MM.1S (cell line): ENCODE measurements at regions not wholly inside any gene's neighbourhood (a gene's known extent, or its start where the extent isn't known, plus 50 kb on each side); places are given as distances from the start of the nearest gene placed in this dataset.

Experiments
- DNase-seq: peaks from one replicate; pipeline ENCODE4 v3.0.0-alpha.2; 2015
- H2AFZ ChIP-seq: fragments of 300-600 bp; sonication (generic); 2 replicates; pipeline ENCODE4 v1.6.0; 2016; ENCODE audit warnings: antibody characterized with exemption, low read length
- H3F3A ChIP-seq: fragments of 300-600 bp; sonication (generic); 2 replicates; pipeline ENCODE4 v1.6.1; 2016; ENCODE audit warnings: mild to moderate bottlenecking, antibody characterized with exemption, low read length, moderate library complexity, mixed read lengths; ENCODE audit not compliant: insufficient read depth
- H3K27ac ChIP-seq: fragments of 300-600 bp; sonication (generic); 2 replicates; pipeline ENCODE4 v1.5.1; 2016; ENCODE audit warnings: mild to moderate bottlenecking, low read length
- H3K27me3 ChIP-seq: fragments of 300-600 bp; sonication (generic); replicated peaks from 2 replicates; pipeline ENCODE4 v1.6.0; 2016; ENCODE audit warnings: low read length; ENCODE audit not compliant: insufficient read depth
- H3K36me3 ChIP-seq: fragments of 300-600 bp; sonication (generic); replicated peaks from 2 replicates; pipeline ENCODE4 v1.6.1; 2016; ENCODE audit warnings: mild to moderate bottlenecking, low read length, mixed read lengths; ENCODE audit not compliant: insufficient read depth
- H3K4me1 ChIP-seq: fragments of 300-600 bp; sonication (generic); 2 replicates; pipeline ENCODE4 v1.6.1; 2016; ENCODE audit warnings: low read length, mixed read lengths
- H3K4me2 ChIP-seq: fragments of 300-600 bp; sonication (generic); 2 replicates; pipeline ENCODE4 v1.6.0; 2016; ENCODE audit warnings: low read depth, low read length
- H3K4me3 ChIP-seq: fragments of 300-600 bp; sonication (generic); 2 replicates; pipeline ENCODE4 v1.5.1; 2016; ENCODE audit warnings: low read length, mixed read lengths
- H3K79me2 ChIP-seq: fragments of 300-600 bp; sonication (generic); 2 replicates; pipeline ENCODE4 v1.6.1; 2016; ENCODE audit warnings: mixed run types, low read length, mixed read lengths
- H3K9ac ChIP-seq: fragments of 300-600 bp; sonication (generic); 2 replicates; pipeline ENCODE4 v1.6.1; 2016; ENCODE audit warnings: low read length, mixed read lengths
- H3K9me2 ChIP-seq: fragments of 300-600 bp; sonication (generic); replicated peaks from 2 replicates; pipeline ENCODE4 v1.6.1; 2016; ENCODE audit warnings: mild to moderate bottlenecking, low read length, mixed read lengths; ENCODE audit not compliant: insufficient read depth
- H3K9me3 ChIP-seq: fragments of 300-600 bp; sonication (generic); replicated peaks from 2 replicates; pipeline ENCODE4 v1.6.1; 2016; ENCODE audit warnings: mild to moderate bottlenecking, low read length, mixed read lengths; ENCODE audit not compliant: insufficient read depth
- H4K20me1 ChIP-seq: fragments of 300-600 bp; sonication (generic); 2 replicates; pipeline ENCODE4 v1.6.1; 2016; ENCODE audit warnings: mild to moderate bottlenecking, low read length, moderate library complexity, mixed read lengths; ENCODE audit not compliant: insufficient read depth
- EZH2 ChIP-seq: fragments of 300-600 bp; sonication (generic); optimal IDR thresholded peaks from 2 replicates; pipeline ENCODE3; 2017; ENCODE audit warnings: low read depth, mild to moderate bottlenecking, antibody characterized with exemption, low read length, mixed read lengths
- EZH2phosphoT487 ChIP-seq: fragments of 300-600 bp; sonication (generic); IDR thresholded peaks from 2 replicates; pipeline ENCODE4 v1.6.1; 2018; ENCODE audit warnings: antibody characterized with exemption, low read length
- TF ChIP-seq, protein P1 (sequence below): fragments of 300-600 bp; sonication (generic); IDR thresholded peaks from 2 replicates; pipeline ENCODE4 v1.5.1; 2016; ENCODE audit warnings: antibody characterized with exemption, low read length, mixed read lengths

DNA sequence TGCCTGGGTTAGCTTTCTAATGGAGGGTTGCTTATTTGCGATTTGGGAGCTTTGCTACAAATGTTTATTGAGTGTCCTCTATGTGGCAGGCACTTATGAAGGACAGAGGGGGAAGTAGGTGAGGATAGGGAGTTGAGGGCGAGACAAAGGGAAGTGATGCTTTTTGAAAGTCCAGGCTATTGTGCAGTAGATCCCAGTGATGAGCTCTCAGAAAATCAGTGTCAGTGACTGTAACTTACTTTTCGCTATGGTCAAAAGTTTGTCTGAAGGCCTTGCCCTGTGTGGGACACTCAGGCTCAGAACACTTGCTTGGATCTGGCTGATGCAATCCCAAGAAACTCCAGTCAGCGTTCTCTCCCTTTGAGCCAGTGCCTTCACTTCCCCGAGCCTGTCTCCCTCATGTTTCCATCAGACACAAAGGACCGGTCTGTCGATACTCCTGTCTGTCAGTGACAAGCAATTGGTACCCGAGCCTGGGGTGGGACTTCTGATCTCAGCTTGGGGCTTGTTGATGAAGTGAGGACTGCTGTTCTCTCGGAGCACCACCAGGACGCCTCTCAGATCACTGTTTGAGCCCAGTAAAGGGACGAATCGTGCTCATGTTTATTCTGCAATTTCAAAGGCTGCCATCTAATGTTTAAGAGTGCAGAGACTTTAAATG, 63.1 kb upstream of the SORCS3 start:
- no peak overlapping the region for H2AFZ ChIP-seq
- DNase-seq, result no peak

DNA sequence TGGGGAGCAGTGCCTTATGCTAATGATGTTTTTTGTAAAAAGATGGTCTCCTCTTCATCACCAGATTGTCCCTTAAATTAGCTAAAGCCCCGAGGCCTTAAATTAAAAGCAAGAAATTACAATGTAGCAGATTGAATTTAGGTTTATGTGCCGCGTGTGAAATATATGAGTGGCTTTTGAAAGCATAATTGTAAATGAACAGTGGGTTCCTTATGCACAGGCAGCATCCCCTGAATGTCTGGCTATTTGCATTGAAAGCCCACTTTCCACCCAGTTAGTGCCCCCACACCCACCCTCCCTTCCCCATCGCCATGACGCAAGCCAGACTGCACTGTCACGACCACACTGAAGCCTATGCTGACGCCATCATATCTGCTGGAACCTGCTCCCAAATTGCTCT, 62.4 kb upstream of the SORCS3 start:
- no peak overlapping the region for H3K9ac ChIP-seq
- H3K9me2 ChIP-seq, result no peaks in the 10 kb centered on the region
- no peak overlapping the region for H3K4me3 ChIP-seq
- H2AFZ ChIP-seq, result no peak overlapping the region
- H3K9me3 ChIP-seq, result no peaks in the 10 kb centered on the region
- no peaks in the 10 kb centered on the region for H4K20me1 ChIP-seq
- H3K27ac ChIP-seq, result no peak overlapping the region
- no peaks in the 10 kb centered on the region for H3K36me3 ChIP-seq
- no peaks in the 10 kb centered on the region for H3K4me1 ChIP-seq
- no peak overlapping the region for H3K4me2 ChIP-seq
- no peaks in the 10 kb centered on the region for H3K27me3 ChIP-seq
- DNase-seq, result no peak
- no peaks in the 10 kb centered on the region for H3F3A ChIP-seq
- H3K79me2 ChIP-seq, result no peaks in the 10 kb centered on the region
- TF ChIP-seq EZH2 (no peak), EZH2phosphoT487 (no peak)
- TF ChIP-seq, protein P1, sequence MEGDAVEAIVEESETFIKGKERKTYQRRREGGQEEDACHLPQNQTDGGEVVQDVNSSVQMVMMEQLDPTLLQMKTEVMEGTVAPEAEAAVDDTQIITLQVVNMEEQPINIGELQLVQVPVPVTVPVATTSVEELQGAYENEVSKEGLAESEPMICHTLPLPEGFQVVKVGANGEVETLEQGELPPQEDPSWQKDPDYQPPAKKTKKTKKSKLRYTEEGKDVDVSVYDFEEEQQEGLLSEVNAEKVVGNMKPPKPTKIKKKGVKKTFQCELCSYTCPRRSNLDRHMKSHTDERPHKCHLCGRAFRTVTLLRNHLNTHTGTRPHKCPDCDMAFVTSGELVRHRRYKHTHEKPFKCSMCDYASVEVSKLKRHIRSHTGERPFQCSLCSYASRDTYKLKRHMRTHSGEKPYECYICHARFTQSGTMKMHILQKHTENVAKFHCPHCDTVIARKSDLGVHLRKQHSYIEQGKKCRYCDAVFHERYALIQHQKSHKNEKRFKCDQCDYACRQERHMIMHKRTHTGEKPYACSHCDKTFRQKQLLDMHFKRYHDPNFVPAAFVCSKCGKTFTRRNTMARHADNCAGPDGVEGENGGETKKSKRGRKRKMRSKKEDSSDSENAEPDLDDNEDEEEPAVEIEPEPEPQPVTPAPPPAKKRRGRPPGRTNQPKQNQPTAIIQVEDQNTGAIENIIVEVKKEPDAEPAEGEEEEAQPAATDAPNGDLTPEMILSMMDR, result no peak

More for the DNA sequence above, 63.1 kb upstream of the SORCS3 start:
- Histone ChIP-seq H3K9me3 (no peaks in the 10 kb centered on the region), H3K9ac (no peak overlapping the region), H3K4me2 (no peak overlapping the region), H3K36me3 (no peaks in the 10 kb centered on the region), H3K27me3 (no peaks in the 10 kb centered on the region), H3K9me2 (no peaks in the 10 kb centered on the region), H3K79me2 (no peaks in the 10 kb centered on the region), H4K20me1 (no peaks in the 10 kb centered on the region), H3K4me1 (no peaks in the 10 kb centered on the region), H3K27ac (no peak overlapping the region), H3K4me3 (no peak overlapping the region), H3F3A (no peaks in the 10 kb centered on the region)
- TF ChIP-seq EZH2phosphoT487, result no peak
- TF ChIP-seq, protein P1, result no peak
- no peak for TF ChIP-seq EZH2

DNA sequence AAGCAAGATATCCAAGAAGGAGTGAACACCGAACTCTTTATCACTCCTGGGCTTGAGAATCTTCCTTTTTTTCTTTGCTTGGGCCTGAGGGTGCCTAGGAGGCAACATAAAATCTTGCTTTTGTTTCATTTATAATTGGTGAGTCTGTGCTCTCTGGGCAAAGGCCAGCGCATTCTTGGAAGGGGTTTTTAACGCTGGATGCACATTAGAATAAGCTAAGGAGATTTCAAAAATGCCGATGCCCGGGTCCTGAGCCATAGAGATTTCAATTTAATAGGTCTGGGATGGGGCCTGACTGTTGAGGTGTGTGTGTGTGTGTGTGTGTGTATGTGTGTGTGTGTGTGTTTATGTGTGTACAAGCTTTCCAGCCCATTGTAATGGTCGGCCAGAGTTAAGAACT, 62.0 kb upstream of the SORCS3 start:
- Histone ChIP-seq H3K9me2 (no peaks in the 10 kb centered on the region), H3K36me3 (no peaks in the 10 kb centered on the region), H3K4me1 (no peaks in the 10 kb centered on the region), H4K20me1 (no peaks in the 10 kb centered on the region), H3K9me3 (no peaks in the 10 kb centered on the region), H3K9ac (no peak overlapping the region), H3K4me3 (no peak overlapping the region), H3K27ac (no peak overlapping the region), H3K79me2 (no peaks in the 10 kb centered on the region), H3F3A (no peaks in the 10 kb centered on the region), H2AFZ (no peak overlapping the region), H3K4me2 (no peak overlapping the region), H3K27me3 (no peaks in the 10 kb centered on the region)
- TF ChIP-seq EZH2 (no peak), EZH2phosphoT487 (no peak)
- TF ChIP-seq, protein P1, result no peak
- no peak for DNase-seq
